HG03039 (cell line): ENCODE measurements at regions not wholly inside any gene's neighbourhood (a gene's known extent, or its start where the extent isn't known, plus 50 kb on each side); places are given as distances from the start of the nearest gene placed in this dataset.

Experiments used
- ATAC-seq: cut with Tn5 transposase; IDR thresholded peaks from one replicate; pipeline ENCODE4 v1.9.1; 2021; ENCODE audit warnings: mild to moderate bottlenecking, moderate library complexity; ENCODE audit not compliant: unreplicated experiment

DNA sequence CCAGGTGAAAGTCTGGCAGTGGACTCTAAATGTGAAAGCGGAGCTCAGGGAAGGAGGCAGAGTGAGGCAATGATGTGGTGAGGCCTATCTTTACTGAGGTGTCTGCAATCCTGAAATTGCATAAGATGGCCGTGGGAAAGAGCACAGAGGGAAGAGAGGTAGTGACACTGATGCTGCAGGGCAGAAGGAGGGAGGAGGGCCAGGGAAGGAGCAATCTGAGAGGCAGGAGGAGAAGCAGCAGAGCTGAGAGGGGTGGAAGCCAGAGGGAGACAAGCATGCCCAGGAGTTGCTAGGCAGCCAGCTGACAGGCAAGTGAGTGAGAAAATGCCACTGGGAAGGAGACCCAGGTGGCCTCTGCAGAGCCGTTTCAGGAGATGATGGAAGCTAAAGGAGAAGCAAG lies 97.4 kb upstream of the CNR1 start:
- ATAC-seq: no peak

DNA sequence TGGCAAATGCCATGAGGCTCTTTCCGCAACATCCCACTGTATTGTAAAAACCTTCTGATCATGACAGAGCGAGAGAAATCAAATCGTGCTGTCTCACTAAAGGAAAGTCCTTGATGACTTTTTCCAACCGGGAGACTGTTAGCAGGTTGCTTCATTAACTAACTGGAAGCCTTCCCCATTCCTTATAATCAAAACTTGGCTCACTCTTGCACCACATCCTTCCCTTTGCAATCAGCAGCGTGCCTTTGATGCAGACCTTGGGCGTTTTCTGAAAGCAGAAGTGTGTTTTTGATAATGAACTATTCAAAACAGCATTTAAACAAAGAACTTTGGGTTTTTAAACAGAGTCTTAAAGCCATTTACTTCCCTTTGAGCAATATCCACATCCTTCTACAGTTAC lies 96.2 kb upstream of the CNR1 start:
- ATAC-seq: no peak

DNA sequence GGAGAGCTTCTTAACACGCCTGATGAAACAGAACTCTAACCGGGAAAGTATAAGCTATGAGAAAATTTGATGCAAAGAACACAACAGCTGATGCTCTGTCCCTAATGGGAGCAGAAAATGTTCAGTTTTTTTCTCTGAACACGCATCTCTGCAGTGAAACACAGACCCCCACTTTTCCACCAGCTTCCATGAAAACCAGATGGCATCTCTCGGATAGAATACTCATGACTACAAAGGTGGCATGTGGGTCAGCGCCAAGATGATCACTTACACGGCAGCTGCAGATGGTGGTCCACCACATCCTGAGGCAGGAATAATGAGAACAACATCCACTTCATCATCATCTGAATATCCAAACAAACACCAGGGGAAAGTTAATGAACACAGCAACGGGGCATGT lies 85.2 kb upstream of the CNR1 start:
- ATAC-seq: no peak

DNA sequence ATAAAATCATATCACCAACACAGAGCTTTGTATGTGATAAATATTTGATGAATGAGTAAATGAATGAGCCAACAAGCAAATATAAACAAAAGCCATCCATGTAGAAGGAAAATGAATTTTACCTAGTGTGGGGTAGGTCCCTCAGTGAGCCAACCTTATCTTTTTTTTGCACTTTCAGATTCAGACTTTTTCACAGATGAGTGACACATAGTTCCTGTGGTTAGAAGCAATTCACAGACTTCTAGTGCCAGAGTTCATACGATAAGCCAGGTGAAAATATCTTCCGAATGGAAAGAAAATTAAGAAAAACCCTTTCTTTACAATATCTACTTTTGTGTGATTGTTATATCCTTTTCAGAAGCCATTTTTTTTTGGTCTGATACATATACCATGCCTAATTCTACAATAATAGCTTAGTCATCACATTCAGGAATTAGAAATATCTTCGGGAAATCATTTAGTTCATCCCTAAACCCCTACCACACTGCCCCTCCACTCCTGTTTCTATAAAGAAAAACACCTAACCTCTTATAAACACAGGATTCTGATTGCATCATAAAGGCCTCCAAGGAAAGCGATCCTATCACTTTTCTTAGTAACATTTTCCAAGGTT lies 82.7 kb upstream of the CNR1 start:
- no peak for ATAC-seq

DNA sequence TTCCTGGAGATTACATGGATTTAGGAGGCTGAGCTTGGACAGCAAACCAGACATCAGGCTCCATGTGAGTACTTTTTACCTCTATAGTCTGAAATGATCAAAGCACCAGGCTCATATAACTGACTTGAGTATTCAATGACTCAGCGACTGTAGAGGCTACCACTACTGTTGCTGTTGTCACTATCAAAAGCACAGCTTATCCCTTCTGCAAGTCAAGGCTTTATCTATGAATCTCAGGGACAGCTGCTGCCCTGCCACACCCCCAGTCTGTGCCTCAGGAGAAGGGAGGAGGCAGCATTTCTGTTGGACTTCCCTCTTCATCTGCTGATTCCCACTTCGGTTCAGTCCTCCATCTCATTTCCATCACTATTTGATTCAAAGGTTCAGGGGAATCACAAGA lies 80.5 kb upstream of the CNR1 start:
- no peak for ATAC-seq

DNA sequence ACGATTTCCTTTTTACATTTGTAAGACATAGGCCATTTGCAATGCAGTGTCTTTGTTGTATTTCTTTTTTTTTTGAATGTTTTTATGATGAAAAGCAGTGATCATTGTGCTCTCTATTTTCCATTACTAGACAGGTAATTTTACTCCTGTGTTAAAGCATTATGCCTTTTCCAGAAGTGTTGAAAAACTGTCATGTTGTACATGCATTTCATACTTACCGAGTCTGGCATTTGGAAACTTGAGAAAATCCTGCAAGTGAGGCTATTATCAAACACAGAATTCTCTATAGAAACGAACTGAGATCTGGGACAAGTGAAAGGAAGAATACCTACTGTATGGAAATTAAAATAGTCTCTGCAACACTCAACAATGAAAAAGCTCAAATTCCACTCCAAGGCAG lies 78.6 kb upstream of the CNR1 start:
- ATAC-seq: no peak

DNA sequence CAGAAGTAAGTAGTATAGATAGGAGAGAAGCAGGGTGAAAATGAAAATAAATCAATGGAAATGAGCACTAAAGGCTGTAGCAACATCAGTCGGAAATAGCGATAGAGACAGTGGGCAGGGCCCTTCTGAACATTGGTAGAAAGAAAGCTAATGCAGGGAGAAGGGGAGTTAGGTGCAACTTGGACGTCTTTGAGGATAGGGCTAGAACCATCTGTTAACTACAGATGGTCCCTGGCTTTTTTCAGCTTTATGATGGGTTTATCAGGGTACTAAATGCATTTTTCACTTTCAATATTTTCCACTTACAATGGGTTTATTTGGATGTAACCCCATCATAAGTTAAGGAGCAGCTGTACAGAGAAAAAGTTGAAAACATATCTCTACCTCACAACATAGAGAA lies 72.8 kb upstream of the CNR1 start:
- ATAC-seq: no peak

DNA sequence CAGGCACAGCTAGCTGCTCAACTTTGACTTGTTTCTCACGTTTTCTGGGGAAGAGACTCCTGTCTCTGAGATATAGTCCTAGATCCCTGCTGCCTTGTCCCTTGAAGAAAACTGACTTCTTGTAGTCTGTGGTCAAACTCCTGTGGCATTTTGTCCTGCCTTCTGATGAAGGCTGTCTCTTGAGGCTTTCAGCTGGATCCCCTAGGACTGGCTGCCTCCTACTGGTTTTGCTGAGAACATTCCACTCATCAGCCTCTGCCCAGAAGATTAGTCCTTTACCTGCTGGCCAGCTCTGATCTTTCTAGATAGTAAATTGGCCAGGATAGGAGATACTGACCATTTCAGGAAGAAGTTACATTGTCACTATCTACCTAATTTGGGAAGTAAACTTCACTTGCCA lies 71.9 kb upstream of the CNR1 start:
- ATAC-seq: no peak

DNA sequence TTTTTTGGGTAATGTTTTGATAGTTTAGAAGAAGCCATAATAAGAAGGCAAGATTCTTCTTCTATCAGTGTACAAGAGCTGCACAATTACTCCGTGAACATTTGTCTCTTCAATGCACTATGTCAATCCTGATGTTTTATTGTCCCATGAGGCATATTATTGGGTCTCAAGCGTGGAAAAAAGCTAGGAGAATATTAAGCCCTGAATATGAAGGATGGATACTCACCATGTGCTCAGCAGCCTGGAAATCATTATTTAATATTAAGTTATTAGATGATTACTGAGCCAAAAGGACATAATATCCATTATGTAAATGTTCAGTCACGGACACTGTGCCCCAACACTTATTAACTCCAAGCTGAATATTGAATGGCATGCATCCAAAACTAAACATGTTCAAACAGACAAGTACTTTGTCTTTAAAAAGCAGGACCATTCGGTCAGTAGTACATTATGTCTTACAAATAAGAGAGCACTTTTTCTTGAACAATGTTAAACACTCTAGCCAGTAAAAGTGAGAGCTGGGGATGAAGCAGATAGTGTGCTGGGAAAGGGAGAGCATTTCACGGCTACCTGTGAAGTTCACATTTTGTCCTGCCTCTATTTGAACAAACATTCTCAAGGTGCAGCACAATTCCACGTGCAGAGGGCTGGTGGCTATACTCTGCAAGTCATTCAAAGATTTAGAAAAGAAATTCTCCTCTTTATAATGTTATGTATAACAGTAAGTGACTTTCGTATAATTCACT lies 70.6 kb upstream of the CNR1 start:
- ATAC-seq: no peak

DNA sequence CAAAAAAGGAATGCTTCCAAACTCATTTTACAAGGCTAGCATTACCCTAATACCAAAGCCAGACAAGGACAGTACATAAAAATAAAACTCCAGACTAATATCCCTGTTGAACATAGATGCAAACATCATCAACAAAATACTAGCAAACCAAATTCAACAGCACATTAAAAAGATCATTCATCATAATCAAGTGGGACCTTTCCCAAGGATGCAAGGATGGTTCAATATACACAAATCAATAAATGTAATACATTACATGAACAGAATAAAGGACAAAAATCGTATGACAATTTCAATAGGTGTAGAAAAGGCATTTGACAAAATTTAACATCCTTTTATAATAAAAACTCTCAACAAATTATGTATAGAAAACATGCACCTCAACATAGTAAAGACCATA lies 66.6 kb upstream of the CNR1 start:
- ATAC-seq: no peak

DNA sequence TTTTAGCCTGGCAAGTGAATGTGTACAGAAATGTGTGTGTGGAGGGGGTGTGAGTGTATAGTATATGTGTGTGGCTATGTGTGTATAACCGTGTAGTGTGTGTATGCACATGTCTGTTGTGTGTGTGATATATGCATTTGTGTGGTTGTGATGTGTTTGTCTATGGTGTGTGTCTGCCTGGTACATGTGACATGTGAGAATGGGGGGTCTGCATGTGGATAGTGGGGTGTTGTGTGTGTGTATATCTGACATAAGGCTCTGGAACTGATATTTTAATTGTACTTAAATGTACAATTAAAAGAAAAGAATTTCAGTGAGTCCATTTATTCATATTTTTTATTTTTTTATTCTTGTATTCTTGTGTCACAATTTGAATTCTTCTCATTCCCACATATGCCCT lies 57.2 kb upstream of the CNR1 start:
- ATAC-seq: no peak

DNA sequence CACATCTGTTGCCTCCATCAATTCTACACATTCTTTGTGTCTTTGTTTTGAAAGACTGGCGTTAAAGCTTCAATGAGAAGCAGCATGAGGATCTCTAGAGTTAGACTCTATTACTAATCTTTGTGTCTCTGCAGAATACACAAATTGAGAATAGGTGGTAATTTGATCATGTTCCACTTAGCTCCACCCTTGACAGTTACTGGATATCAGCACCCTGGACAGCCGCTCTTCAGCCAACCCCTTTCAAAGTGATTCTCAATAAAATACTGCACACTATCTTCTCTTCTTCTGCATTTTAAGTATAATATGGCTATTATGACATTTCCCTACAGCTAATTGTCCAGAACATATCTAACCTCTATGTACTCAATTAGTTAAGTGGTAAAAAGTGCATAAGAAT lies 54.3 kb upstream of the CNR1 start:
- no peak for ATAC-seq

DNA sequence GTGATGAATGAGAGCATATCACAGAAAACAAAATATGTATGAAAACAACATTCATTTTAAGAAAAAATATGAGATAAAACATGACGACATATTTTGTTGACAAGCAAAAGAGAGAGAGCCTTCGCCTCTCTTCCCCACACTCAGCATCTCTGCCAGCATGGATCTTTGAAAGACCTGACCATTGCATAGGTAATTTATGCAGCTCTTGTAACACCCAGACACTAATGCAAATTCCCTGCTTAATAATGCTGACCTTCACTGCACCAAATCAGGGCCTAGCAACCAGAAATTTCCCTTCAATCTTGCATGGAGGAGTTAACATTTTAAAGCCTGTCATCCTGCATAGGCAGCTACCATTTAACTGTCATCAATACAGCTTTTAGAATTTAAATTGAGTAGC lies 50.0 kb upstream of the CNR1 start:
- no peak for ATAC-seq
